ENCODE measurements at regions not wholly inside any gene's neighbourhood (a gene's known extent, or its start where the extent isn't known, plus 50 kb on each side); places are given as distances from the start of the nearest gene placed in this dataset.

- no peaks in the 10 kb centered on the region for H3K9me2 ChIP-seq (replicated peaks; ENCODE audit: control insufficient read depth, low read length)
- no peaks in the 10 kb centered on the region for H3K27me3 ChIP-seq (ENCODE audit: control insufficient read depth, low read length)
- TF ChIP-seq CTCF (IDR thresholded peaks at IDR 0.05; ENCODE audit: low read depth, low read length, poor library complexity, severe bottlenecking) (no peak), EZH2phosphoT487 (IDR thresholded peaks at IDR 0.05; ENCODE audit: borderline replicate concordance, low read length) (no peak)
- H3K9me3 ChIP-seq (ENCODE audit: control insufficient read depth, insufficient read depth, low read length), result no peaks in the 10 kb centered on the region; the same call in 1 of the 2 replicates
- no peaks in the 10 kb centered on the region for H3K79me2 ChIP-seq (ENCODE audit: control insufficient read depth, low read length)
- H3K4me1 ChIP-seq (ENCODE audit: control insufficient read depth, low read length), result peaks cover under 1% of the 10 kb centered on the region; the same call in 1 of the 2 replicates
- no peak overlapping the region for H3K4me3 ChIP-seq (ENCODE audit: low read length)
- H3K36me3 ChIP-seq (ENCODE audit: control insufficient read depth, low read length), result no peaks in the 10 kb centered on the region
- no peaks in the 10 kb centered on the region for H4K20me1 ChIP-seq (ENCODE audit: control insufficient read depth, insufficient read depth, low read depth, low read length)
- no peak overlapping the region for H3K27ac ChIP-seq (ENCODE audit: low read depth, low read length)
- no peaks in the 10 kb centered on the region for H3F3A ChIP-seq (ENCODE audit: control insufficient read depth, insufficient read depth)
- H3K4me2 ChIP-seq (ENCODE audit: low read length), result no peak overlapping the region
Measured at GRCh38 chr4:28890949-28891775, 1829.0 kb upstream of the PCDH7 start.

GRCh38 chr4:28913466-28913865 lies 1806.7 kb upstream of the PCDH7 start:
- Histone ChIP-seq H3K4me1 (ENCODE audit: control insufficient read depth, low read length) (no peaks in the 10 kb centered on the region), H3K36me3 (ENCODE audit: control insufficient read depth, low read length) (no peaks in the 10 kb centered on the region), H4K20me1 (ENCODE audit: control insufficient read depth, insufficient read depth, low read depth, low read length) (no peaks in the 10 kb centered on the region), H3K27ac (ENCODE audit: low read depth, low read length) (no peak overlapping the region), H3F3A (ENCODE audit: control insufficient read depth, insufficient read depth) (no peaks in the 10 kb centered on the region), H3K4me3 (ENCODE audit: low read length) (no peak overlapping the region), H3K27me3 (ENCODE audit: control insufficient read depth, low read length) (no peaks in the 10 kb centered on the region), H3K9me3 (ENCODE audit: control insufficient read depth, insufficient read depth, low read length) (no peaks in the 10 kb centered on the region), H3K9me2 (replicated peaks; ENCODE audit: control insufficient read depth, low read length) (no peaks in the 10 kb centered on the region), H3K4me2 (ENCODE audit: low read length) (no peak overlapping the region), H3K79me2 (ENCODE audit: control insufficient read depth, low read length) (no peaks in the 10 kb centered on the region)
- TF ChIP-seq CTCF (IDR thresholded peaks at IDR 0.05; ENCODE audit: low read depth, low read length, poor library complexity, severe bottlenecking) (no peak), EZH2phosphoT487 (IDR thresholded peaks at IDR 0.05; ENCODE audit: borderline replicate concordance, low read length) (no peak)

GRCh38 chr4:28916585-28916984 lies 1803.6 kb upstream of the PCDH7 start:
- Histone ChIP-seq H4K20me1 (ENCODE audit: control insufficient read depth, insufficient read depth, low read depth, low read length) (no peaks in the 10 kb centered on the region), H3K27ac (ENCODE audit: low read depth, low read length) (no peak overlapping the region), H3K9me3 (ENCODE audit: control insufficient read depth, insufficient read depth, low read length) (no peaks in the 10 kb centered on the region), H3K27me3 (ENCODE audit: control insufficient read depth, low read length) (no peaks in the 10 kb centered on the region), H3K36me3 (ENCODE audit: control insufficient read depth, low read length) (no peaks in the 10 kb centered on the region), H3K4me2 (ENCODE audit: low read length) (no peak overlapping the region), H3F3A (ENCODE audit: control insufficient read depth, insufficient read depth) (no peaks in the 10 kb centered on the region), H3K4me1 (ENCODE audit: control insufficient read depth, low read length) (no peaks in the 10 kb centered on the region), H3K79me2 (ENCODE audit: control insufficient read depth, low read length) (no peaks in the 10 kb centered on the region), H3K4me3 (ENCODE audit: low read length) (no peak overlapping the region), H3K9me2 (replicated peaks; ENCODE audit: control insufficient read depth, low read length) (no peaks in the 10 kb centered on the region)
- TF ChIP-seq EZH2phosphoT487 (IDR thresholded peaks at IDR 0.05; ENCODE audit: borderline replicate concordance, low read length), result no peak
- TF ChIP-seq CTCF (IDR thresholded peaks at IDR 0.05; ENCODE audit: low read depth, low read length, poor library complexity, severe bottlenecking), result no peak

Measured in DOHH2 (cell line).